ENCODE measurements at regions not wholly inside any gene's neighbourhood (a gene's known extent, or its start where the extent isn't known, plus 50 kb on each side); places are given as distances from the start of the nearest gene placed in this dataset.

GRCh38 chr13:21905486-21905885 lies 234.6 kb downstream of the FGF9 start:
- TF ChIP-seq POLR2A (IDR thresholded peaks at IDR 0.05; ENCODE audit: low read length) = no peak
- TF ChIP-seq GATA1 (IDR thresholded peaks at IDR 0.05; ENCODE audit: low read depth, low read length) = no peak
